LNCAP (cell line): ENCODE measurements at regions not wholly inside any gene's neighbourhood (a gene's known extent, or its start where the extent isn't known, plus 50 kb on each side); places are given as distances from the start of the nearest gene placed in this dataset.

Experiments
- TF ChIP-seq, protein P1 (sequence below): fragments of 450-650 bp; IDR thresholded peaks from 2 replicates; pipeline ENCODE4 v1.5.1; 2017; ENCODE audit warnings: mild to moderate bottlenecking

DNA sequence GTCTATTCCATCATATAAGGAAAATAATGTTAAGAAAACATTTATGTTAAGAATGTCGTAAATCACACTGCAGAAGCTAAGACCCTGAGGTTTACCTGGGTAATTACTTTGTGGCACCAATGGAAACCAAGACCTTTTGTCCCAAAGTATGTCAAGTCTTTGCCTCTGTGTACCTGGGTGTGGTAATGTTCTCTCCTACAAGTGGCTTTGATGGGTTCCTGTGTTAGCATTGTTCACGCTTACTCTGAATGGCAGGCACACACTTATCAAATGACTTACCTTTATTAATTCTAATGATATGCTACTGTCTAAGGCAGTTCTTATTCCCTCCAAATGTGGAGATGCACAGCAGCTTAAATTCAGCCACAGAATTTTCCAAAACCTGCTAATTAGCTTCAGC lies 206.1 kb downstream of the KCTD12 start:
- TF ChIP-seq, protein P1, sequence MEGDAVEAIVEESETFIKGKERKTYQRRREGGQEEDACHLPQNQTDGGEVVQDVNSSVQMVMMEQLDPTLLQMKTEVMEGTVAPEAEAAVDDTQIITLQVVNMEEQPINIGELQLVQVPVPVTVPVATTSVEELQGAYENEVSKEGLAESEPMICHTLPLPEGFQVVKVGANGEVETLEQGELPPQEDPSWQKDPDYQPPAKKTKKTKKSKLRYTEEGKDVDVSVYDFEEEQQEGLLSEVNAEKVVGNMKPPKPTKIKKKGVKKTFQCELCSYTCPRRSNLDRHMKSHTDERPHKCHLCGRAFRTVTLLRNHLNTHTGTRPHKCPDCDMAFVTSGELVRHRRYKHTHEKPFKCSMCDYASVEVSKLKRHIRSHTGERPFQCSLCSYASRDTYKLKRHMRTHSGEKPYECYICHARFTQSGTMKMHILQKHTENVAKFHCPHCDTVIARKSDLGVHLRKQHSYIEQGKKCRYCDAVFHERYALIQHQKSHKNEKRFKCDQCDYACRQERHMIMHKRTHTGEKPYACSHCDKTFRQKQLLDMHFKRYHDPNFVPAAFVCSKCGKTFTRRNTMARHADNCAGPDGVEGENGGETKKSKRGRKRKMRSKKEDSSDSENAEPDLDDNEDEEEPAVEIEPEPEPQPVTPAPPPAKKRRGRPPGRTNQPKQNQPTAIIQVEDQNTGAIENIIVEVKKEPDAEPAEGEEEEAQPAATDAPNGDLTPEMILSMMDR: no peak

DNA sequence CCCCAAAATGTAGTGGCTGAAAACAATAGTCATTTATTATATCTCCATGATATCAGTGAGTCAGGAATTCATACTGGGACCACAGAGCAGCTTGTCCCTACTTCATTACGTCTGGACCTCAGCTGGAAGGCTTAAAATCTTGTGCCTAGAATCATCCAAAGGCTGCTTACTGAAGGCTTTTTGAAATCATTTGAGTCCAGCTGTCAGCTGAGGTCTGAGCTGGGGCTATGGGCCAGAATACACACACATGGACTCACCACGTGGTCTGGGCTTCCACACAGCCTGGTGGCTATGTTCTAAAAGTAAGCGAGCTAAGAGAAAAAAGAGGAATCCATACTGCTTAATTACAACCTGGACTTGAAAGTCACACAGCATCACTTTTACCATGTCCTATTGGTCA lies 209.2 kb downstream of the KCTD12 start:
- TF ChIP-seq, protein P1: no peak

DNA sequence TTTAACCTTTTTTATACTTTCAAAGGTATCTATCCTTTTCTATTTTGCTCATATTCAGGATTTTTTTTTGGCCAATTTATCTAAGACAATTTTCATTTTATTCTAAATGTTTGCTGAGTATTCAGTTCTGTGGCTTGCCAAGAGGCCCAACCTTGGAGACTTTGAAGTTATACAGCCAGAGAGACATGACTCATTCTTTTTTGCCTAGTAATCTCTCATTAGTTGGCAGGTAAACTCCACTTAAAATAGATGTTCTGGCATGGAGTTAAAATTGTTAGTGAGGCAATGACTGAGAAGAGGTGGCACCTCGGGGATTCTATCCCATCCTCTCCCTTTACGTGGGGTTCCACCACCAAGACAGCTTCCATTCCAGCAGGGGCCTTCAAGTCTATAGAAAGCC lies 213.8 kb downstream of the KCTD12 start:
- TF ChIP-seq, protein P1: no peak

DNA sequence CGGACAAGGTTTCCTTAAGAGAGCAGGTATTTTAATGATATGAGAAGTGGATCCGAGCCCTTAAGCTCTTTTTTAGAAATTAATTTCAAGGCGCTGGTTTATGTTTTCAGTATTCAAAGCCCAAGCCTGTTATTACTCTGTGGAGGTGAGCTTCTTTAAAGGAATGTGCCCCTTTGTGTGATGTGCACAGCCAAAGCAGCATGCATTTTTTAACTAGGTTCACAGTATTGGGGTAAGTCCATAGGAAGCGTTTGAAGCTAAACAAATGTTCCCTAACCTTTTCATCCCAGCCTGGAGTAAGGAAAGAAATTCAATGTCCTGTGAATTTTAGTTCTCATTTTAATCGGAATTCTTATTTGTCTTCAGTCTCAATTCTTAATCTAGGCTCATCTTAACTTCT lies 217.5 kb downstream of the KCTD12 start:
- TF ChIP-seq, protein P1: no peak

GRCh38 chr13:76668141-76668540 lies 218.1 kb downstream of the KCTD12 start:
- TF ChIP-seq, protein P1: no peak

DNA sequence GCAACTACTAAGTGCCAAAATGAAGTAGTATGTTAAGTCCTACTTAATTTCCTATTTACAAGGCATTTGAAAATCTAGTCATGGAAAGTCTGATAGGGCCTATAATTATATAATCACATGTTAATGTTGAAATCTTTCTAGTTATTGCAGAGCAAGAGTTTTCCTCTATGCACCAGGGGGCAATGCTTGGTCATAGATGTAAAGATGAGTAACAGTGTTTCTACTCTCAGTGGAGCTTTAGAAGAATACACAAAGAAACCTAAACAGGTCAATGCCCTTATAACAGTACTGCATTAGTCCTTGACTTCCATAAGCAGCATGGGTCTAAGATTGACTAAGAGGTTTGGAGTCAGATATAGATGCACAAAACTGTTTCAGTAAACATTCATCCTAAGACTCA lies 218.7 kb downstream of the KCTD12 start:
- TF ChIP-seq, protein P1: peak; percentile 19; the same call in 1 of the 2 replicates

DNA sequence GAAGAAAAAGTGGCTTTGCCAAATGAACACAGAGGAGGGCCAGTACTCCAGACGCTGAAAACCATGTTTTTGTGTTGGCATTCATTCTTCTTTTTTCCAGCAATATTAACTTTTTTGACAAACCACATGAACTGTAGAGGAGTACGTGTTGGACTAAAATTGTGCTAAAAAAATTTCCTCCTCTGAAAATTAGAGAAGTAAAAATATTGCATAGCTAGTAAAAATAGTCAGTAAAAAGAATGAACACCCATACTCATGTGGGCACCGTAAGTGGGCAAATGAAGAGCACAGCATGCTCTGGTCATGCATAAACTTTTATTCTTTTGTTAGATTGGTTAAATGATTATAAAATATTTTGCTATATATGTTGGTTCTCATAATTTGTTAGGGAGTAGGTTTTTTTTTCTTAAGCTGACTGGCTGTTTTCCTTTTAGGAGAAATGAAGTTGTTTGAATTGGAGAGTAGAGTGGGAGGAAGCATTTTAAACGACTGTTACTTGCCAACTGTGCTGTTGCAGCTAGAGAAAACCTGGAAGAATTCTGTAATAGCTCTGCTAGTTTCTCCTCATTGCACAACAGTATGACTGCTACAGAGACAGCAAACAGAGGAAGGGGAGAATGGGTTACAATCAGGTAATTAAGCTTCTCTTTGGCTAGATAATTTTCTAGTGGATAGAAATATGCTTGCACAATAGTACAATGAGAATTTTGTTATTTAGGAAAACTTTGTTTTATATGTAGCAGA lies 222.4 kb downstream of the KCTD12 start:
- TF ChIP-seq, protein P1: no peak

DNA sequence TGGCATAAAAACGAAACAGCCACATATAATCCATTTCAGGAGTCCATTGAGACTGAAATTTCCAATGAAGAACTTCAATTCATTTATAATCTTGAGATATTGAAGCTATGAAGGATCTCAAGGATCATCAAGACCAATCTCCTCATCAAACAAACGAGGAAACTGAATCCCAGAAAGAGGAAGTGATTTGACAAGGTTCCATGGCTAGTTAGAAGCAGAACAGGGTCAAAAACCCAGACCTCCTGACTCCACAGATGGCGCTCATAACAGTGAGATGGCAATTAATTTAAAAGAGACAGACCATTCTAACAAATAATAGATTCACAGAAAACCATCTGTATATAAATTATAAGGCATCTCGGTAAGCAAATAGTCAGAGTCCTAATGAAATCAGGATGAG lies 229.7 kb downstream of the KCTD12 start:
- TF ChIP-seq, protein P1: no peak
